Islet precursor cell (in vitro differentiated cells): ENCODE measurements at regions not wholly inside any gene's neighbourhood (a gene's known extent, or its start where the extent isn't known, plus 50 kb on each side); places are given as distances from the start of the nearest gene placed in this dataset.
"Not testable (repeated sequence)": the region's sequence is repeated elsewhere in the genome, so short reads cannot be mapped to it uniquely, and the experiment has no call there.

Experiments
- DNase-seq: peaks from one replicate; pipeline ENCODE4 v3.0.0-alpha.2; 2018

- DNase-seq: not testable (repeated sequence)
These were observed 180.8 kb upstream of the GALNT15 start for GRCh38 chr3:15993660-15994059.

- not testable (repeated sequence) for DNase-seq
These were observed 178.0 kb upstream of the GALNT15 start for GRCh38 chr3:15996496-15996895.

DNA sequence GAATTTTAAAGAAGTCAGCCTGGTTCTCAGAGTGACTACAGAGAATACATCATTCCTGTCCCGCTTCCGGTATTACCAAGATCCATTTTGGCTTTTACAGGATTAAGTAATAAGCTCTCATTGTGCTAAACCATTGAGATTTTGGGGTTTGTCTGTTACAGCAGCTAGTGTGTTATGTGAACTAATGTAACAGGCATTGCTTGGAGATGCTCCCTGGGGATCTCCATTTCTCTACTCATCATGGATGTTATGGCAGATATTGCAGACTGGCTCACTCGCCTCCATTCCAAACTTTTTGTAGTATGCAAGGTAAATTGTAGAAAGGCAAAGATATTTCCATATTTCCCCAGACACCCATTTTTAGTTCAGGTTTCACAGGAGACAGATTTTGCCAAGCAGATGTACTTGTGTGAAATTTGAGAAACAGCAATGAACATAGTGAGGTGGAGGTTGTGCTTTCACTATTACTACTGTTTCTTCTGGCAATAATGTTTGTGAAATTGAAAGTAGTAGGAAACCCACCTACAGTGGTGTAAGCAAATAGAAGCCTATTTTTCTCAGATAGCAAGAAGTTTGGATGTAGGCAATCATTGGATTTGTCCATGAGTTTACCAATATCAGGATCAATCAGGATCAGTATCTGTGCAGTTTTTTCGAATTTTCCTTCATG lies 177.1 kb upstream of the GALNT15 start:
- no peak for DNase-seq

- no peak for DNase-seq
These were observed 175.6 kb upstream of the GALNT15 start for GRCh38 chr3:15998911-15999310.

DNA sequence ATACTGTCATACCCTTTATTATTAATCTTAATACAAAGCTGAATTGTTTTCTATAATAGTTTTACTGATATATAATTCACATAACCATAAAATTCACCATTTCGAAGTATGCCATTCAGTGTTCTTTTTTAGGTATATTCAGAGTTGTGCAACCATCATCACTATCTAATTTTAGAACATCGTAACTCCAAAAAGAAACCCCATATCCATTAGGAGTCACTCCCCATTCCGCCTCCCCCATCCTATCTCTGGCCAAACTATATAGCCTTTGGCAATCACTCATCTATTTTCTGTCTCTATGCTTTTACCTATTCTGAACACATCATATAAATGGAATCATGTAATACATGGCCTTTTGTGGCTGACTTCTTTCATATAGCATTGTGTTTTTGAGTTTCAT lies 169.7 kb upstream of the GALNT15 start:
- DNase-seq: no peak

DNA sequence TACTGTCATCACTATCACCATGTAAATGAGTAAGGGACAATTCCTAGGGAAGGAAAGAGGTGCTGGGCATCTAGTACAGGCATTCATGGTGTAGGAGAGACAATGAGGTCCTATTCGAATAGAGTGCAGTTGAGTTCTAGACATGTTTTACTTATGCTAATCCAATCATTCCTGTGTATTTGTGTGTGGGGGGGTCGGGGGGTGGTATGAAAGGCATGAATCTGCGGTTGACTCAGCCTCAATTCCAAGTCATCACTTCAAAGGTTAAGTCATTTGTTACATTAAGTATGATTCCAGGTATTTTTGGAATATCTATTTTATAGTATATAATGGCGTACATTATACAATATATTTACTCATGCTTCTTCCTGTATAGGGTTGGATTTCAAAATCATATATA lies 163.1 kb upstream of the GALNT15 start:
- DNase-seq: no peak

GRCh38 chr3:16012086-16012485 lies 162.4 kb upstream of the GALNT15 start:
- no peak for DNase-seq

GRCh38 chr3:16013568-16013967 lies 160.9 kb upstream of the GALNT15 start:
- no peak for DNase-seq

DNA sequence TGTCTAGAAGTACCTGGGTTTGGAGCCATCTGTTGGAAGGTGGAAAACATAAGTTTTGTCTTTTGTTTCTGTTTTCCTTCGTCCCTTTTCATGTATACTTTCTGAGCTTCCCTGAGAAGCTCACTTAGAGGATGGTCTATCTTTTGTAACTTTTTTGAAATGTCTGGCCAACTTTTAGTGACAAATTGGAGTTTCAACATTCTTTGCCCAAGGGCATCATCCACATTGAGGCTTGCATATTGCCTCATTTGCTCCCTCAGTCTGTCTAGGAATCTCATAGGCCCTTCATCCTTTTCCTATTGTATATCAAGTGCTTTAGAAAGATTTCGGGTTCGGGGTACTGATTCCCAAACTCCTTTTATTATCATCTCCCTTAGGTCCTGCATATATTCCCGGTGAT lies 152.7 kb upstream of the GALNT15 start:
- DNase-seq: not testable (repeated sequence)

- not testable (repeated sequence) for DNase-seq
These were observed 150.6 kb upstream of the GALNT15 start for GRCh38 chr3:16023881-16024280.

DNA sequence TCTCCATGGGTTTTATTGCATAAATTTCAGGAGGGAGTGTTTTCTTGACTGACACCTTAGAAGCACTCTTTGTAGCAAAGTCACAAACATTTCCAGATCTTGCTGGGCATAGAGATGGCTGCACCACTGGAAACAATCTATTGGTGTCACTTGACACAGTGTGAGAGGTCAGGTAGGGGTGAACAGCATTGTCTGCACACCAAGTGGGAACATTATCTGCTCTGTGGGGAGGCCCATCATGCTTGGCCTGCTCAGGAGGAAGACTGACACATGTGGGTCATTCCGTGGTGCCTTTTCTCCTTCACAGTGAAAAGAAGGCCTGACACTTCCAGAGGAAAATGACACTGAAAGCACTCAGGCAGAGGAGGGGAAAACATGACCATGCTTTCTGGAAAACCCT lies 149.9 kb upstream of the GALNT15 start:
- DNase-seq: no peak

- no peak for DNase-seq
These were observed 147.7 kb upstream of the GALNT15 start for GRCh38 chr3:16026753-16027152.

DNA sequence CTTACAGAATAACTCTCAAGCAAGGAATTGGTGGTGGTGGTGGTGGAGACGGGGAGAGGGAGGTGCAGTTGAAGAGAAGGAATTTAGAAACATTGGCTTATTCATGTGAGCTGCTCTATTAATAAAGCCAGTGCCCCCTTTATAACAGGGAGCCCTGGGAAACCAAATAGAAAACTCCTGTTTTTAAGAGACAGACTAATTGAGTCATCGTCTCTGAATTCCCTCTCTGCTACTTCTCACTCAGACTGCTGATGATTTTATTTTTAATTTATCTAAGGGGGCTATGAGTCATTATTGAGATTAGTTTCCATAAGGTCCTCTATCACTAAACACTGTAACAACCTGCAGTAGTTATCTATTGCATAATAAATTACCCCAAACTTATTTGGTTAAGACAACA lies 145.9 kb upstream of the GALNT15 start:
- DNase-seq: no peak

DNA sequence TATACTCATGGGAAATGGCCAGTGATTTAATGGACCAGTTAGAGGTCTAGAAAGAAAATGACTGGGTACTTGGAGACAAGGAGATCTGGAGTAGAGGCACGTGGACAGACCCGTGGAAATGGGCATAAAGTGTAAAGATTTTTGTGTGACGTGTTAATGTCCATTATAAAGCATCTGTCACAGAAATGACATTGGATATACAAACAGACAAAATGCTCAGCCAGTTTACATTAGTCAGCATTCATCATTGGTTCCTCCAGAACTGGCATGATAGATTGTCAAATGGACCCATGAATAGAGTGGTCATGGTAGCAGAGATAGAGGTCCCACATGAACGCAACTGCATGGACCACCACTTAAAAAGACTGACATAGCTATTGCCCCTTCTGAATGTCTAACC lies 144.1 kb upstream of the GALNT15 start:
- DNase-seq: no peak

DNA sequence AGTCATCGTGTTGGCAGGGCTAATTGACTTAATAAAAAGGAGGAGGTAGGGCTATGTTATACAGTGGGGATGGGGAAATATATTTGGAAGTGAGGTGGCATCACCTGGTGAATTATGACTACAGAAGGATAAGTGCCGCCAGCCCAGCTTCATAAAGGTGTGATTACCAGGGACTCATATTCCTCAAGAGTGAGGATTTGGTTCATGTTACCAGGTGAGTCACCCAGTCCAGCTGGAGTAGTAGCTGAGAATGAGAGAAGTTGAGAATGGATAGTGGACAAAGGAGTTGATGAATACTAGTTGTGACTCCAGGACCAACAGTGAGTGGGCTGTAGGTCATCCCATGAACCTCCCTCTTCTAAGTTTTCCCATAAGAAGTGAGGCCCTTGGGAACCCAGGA lies 143.0 kb upstream of the GALNT15 start:
- no peak for DNase-seq

GRCh38 chr3:16033889-16034687 lies 140.4 kb upstream of the GALNT15 start:
- no peak for DNase-seq

GRCh38 chr3:16040991-16041390 lies 133.5 kb upstream of the GALNT15 start:
- no peak for DNase-seq

DNA sequence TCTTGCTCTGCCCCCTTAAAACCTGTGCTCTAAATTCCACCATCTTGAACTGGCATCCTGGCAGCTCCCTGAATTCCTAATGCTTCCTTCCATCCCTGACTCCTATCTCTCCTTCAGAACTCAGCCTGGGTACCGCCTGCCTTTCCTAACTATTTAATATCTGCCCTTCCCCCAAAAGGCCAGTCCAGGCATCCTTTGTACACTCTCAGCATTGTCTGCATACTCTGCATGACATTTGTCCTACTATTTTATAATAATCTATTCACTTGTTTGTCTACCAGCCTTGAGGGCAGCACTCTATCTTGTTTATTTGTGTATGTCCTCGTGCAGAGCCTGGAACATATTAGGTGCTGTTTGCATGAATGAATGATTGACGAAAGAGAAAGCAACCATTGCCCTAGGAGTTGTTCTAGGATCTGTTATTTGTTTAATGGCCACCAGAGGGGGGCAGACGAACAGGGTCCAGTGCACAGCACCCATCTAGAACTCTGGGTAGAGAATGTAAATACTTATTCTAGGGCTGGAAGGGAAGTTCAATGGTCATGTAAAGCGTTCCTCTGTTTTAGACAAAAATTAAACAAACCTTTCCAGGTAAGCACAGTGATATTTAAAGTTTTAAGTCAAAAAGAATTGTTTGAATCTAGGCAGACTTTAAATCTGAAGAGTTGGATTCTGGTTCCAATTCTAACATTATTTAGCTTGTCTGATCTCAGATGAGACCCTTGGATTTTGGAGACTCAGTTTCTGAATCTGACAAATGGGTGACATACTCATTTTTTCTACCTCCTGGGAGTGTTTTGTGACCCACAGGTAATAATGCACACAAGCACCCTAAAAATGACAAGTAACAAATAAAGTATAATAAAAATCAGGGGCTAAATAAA lies 125.8 kb upstream of the GALNT15 start:
- no peak for DNase-seq

- no peak for DNase-seq
These were observed 123.6 kb upstream of the GALNT15 start for GRCh38 chr3:16050641-16051467.

- DNase-seq: no peak
These were observed 122.8 kb upstream of the GALNT15 start for GRCh38 chr3:16051691-16052090.

- no peak for DNase-seq
These were observed 121.5 kb upstream of the GALNT15 start for GRCh38 chr3:16052964-16053363.

DNA sequence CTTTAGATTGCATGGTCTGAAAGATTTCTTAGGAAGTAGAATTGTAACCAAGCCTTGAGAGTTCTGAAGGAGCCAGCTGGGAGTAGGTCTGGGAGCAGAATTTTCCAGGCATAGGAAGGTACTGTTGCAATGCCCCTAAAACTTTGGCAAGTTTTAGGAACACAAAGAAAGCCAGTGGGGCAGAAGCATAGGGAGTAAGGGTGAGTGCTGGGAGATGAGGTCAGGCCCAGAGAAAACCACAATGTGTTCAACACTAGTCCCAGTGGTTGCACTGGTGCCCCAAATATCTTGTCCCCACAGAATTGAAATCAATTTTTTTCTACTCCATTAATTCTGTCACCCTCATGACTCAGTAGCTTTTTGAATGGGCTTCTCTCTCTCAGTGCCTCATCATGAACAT lies 120.7 kb upstream of the GALNT15 start:
- DNase-seq: no peak
